Gastrocnemius medialis (tissue), 4 donors: ENCODE measurements at regions not wholly inside any gene's neighbourhood (a gene's known extent, or its start where the extent isn't known, plus 50 kb on each side); places are given as distances from the start of the nearest gene placed in this dataset.

Experiments
- ATAC-seq, 2 donors: fragments of 150-250 bp; one replicate each; pipeline ENCODE4 v1.9.1; 2016
- DNase-seq, 2 donors: peaks; one replicate each; pipeline ENCODE4 v3.0.0-alpha.2; 2019
- H3K27ac ChIP-seq, 4 donors: fragments of 200-600 bp; sonication (generic); 1 replicate in 1 of 4; 2 replicates in 3 of 4; pipeline ENCODE4 v1.5.1; 2016 to 2018; ENCODE audit warnings: mild to moderate bottlenecking in 2 of 4, moderate library complexity in 1 of 4
- H3K27me3 ChIP-seq, 3 donors: fragments of 200-600 bp; sonication (generic) in 2 of 3; 1 replicate in 1 of 3; 2 replicates in 2 of 3; pipeline versions ENCODE4 v1.5.1 to v1.6.0; 2016 to 2019; ENCODE audit warnings: mild to moderate bottlenecking in 1 of 3, moderate library complexity in 1 of 3
- H3K36me3 ChIP-seq, 2 donors: fragments of 200-600 bp; sonication (generic) in 1 of 2; one replicate each; pipeline ENCODE4 v1.5.1; 2017 to 2018
- H3K4me1 ChIP-seq, 2 donors: fragments of 200-600 bp; sonication (generic) in 1 of 2; one replicate each; pipeline ENCODE4 v1.5.1; 2016 to 2017; ENCODE audit warnings: mild to moderate bottlenecking in 2 of 2
- H3K4me3 ChIP-seq, 4 donors: fragments of 200-600 bp; sonication (generic) in 3 of 4; 1 replicate in 1 of 4; 2 replicates in 3 of 4; pipeline ENCODE4 v1.5.1; 2016 to 2019; ENCODE audit warnings: mild to moderate bottlenecking in 2 of 4
- H3K9me3 ChIP-seq, 3 donors: fragments of 200-600 bp; sonication (generic) in 2 of 3; 1 replicate in 1 of 3; 2 replicates in 2 of 3; pipeline ENCODE4 v1.5.1; 2016 to 2019
- POLR2A ChIP-seq, 2 donors: fragments of 450-650 bp; IDR thresholded peaks; one replicate each; pipeline ENCODE4 v1.6.1; 2017; ENCODE audit warnings: antibody characterized with exemption in 2 of 2, mild to moderate bottlenecking in 2 of 2, moderate library complexity in 2 of 2
- in situ Hi-C, 4 donors: fragments of 200-750 bp; cut with MboI; loops; one replicate each; pipeline versions ENCODE4 v1.15.0 to v1.8.0; 2017; ENCODE audit warnings: low sequenced_read_pairs in 4 of 4
- intact Hi-C: fragments of 100-400 bp; cut with DNase I; formaldehyde crosslinking; loops from one replicate; pipeline ENCODE4 v1.15.1; 2023; ENCODE audit warnings: low total_unique reads
- TF ChIP-seq, protein P1 (sequence below), 5 experiments: fragments of 450-650 bp in 3 of 5; fragments of 200-600 bp in 2 of 5; sonication (generic) in 2 of 5; IDR thresholded peaks in 4 of 5; conservative IDR thresholded peaks in 1 of 5; 1 replicate in 4 of 5; 2 replicates in 1 of 5; pipeline ENCODE4 v1.5.1; 2016 to 2019; ENCODE audit warnings: antibody characterized with exemption in 5 of 5, mild to moderate bottlenecking in 3 of 5, moderate library complexity in 3 of 5

DNA sequence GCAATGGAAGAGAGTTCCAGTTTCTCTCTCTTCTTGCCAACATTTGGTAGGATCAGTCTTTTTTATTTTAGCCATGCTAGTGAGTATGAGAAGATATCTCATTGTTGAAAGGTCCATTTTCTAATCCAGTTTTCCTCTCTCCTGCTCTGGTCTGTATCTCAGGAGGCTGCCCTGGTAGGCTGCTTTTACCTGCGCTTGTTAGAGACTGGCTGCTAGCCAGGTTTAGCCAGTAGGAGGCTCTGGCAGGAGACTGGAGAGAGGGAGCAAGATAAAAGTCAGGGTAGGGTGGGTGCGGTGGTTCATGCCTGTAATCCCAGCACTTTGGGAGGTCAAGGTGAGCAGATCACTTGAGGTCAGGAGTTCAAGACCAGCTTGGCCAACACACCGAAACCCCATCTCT is 68.6 kb upstream of the FOXP4 start:
- Histone ChIP-seq H3K36me3 (no peaks in the 10 kb centered on the region), H3K9me3 (no peaks in the 10 kb centered on the region), H3K27ac (no peak overlapping the region), H3K4me1 (no peaks in the 10 kb centered on the region), H3K27me3 (no peaks in the 10 kb centered on the region), H3K4me3 (no peak overlapping the region)
- in situ Hi-C loops: no loop called here
- no peak for TF ChIP-seq POLR2A (IDR thresholded peaks at IDR 0.05)
- TF ChIP-seq, protein P1, sequence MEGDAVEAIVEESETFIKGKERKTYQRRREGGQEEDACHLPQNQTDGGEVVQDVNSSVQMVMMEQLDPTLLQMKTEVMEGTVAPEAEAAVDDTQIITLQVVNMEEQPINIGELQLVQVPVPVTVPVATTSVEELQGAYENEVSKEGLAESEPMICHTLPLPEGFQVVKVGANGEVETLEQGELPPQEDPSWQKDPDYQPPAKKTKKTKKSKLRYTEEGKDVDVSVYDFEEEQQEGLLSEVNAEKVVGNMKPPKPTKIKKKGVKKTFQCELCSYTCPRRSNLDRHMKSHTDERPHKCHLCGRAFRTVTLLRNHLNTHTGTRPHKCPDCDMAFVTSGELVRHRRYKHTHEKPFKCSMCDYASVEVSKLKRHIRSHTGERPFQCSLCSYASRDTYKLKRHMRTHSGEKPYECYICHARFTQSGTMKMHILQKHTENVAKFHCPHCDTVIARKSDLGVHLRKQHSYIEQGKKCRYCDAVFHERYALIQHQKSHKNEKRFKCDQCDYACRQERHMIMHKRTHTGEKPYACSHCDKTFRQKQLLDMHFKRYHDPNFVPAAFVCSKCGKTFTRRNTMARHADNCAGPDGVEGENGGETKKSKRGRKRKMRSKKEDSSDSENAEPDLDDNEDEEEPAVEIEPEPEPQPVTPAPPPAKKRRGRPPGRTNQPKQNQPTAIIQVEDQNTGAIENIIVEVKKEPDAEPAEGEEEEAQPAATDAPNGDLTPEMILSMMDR (IDR thresholded peaks at IDR 0.05 in 4 of 5, conservative IDR thresholded peaks at IDR 0.05 in 1 of 5): no peak
- ATAC-seq (no peak), DNase-seq (no peak)
- intact Hi-C loops: no loop called here

DNA sequence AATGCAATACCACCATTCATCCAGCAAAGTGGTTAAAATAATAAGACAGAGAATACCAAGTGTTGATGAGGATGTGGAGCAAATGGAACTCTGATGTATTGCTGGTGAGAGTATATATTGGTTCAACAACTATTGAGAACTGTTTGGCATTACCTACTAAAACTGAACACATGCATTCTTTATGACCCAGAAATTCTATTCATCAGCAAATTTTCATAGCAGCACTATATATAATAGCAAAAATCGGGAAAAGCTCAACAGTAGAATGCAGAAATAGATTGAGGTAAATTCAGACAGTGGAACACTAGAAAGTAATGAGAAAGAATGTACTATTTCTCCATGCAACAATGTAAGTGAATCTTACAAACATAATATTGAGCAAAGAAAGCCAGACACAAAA is 62.2 kb upstream of the FOXP4 start:
- ATAC-seq (no peak), DNase-seq (no peak)
- H3K4me1 ChIP-seq: no peaks in the 10 kb centered on the region
- in situ Hi-C loops: no loop called here
- peaks cover 0 to 7% (median 0%) of the 10 kb centered on the region in 3 donors for H3K27me3 ChIP-seq
- no peaks in the 10 kb centered on the region for H3K9me3 ChIP-seq
- intact Hi-C loops: no loop called here
- no peaks in the 10 kb centered on the region for H3K36me3 ChIP-seq
- TF ChIP-seq, protein P1 (IDR thresholded peaks at IDR 0.05 in 4 of 5, conservative IDR thresholded peaks at IDR 0.05 in 1 of 5): no peak
- TF ChIP-seq POLR2A (IDR thresholded peaks at IDR 0.05): no peak
- no peak overlapping the region for H3K4me3 ChIP-seq
- H3K27ac ChIP-seq: no peak overlapping the region

DNA sequence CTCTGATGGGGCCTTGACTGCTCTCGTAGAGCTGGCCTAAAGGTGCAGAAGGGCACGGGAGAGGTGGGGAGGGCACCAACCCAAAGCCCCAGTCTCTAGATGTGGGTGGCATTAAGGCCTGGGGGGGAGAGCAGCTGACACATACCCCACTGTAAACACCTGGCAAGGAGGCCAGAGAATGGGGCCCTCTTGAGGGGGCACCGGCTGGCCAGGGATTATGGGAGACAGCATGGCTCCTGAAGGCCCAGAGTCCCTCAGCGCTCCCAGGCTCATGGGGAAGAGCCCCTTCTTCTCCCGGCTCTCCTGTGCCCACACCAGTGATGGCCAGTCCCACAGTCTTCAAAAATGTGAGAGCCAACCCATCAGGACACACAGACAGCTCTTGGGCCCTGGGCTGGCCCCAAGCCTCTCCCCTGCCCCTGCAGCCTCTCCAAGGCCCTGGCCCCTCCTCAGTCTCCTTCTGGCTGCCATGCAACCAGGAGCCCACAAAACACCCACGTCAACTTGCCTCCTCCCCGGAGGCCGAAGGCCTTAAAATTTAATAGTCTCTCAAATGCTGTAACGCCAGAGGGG is 58.2 kb upstream of the FOXP4 start:
- no peak for ATAC-seq
- in situ Hi-C loops: no loop called here
- H3K4me1 ChIP-seq: no peaks in the 10 kb centered on the region
- DNase-seq: no peak
- peaks cover 0 to 7% (median 0%) of the 10 kb centered on the region in 3 donors for H3K27me3 ChIP-seq
- TF ChIP-seq POLR2A (IDR thresholded peaks at IDR 0.05): no peak
- TF ChIP-seq, protein P1 (IDR thresholded peaks at IDR 0.05 in 4 of 5, conservative IDR thresholded peaks at IDR 0.05 in 1 of 5): no peak
- H3K9me3 ChIP-seq: no peaks in the 10 kb centered on the region
- H3K4me3 ChIP-seq: no peak overlapping the region
- H3K27ac ChIP-seq: no peak overlapping the region
- no peaks in the 10 kb centered on the region for H3K36me3 ChIP-seq
- intact Hi-C loops: no loop called here

DNA sequence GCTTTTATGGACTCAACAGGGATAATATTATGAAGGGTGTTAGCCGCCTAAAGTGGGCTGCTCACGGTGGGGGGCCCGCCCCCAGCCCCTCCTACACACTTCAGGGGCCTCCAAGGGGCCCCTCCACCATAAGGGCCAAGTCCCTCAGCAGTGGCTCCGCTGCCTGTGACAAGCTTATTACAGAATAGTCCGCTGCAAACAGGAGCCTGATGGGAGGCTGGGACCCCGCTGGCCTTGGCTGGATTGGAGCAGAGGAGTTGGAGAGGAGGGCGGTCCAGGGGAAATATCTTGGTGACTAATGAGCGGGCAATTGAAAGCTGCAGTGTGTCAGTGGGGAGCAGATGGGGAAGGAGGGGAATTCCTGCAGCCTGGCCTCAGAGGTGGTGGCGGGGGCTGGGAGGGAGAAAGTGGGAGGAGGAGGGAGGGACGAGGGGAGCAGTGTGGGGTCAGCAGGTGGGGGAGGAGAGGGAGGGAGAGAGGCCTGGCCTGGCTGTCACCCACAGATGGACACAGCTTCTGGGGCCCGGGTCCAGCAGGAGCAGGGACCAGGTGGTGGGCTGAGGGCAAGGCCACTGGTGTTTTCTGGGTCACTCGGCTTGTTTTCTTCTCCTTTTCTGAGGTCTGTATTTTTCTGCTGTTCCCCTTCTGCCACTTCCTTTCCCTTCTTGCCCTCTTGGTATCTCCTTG is 57.6 kb upstream of the FOXP4 start:
- ATAC-seq: no peak
- H3K27me3 ChIP-seq: peaks cover 0 to 7% (median 0%) of the 10 kb centered on the region in 3 donors
- H3K36me3 ChIP-seq: no peaks in the 10 kb centered on the region
- no peak for DNase-seq
- intact Hi-C loops (no loop called here), in situ Hi-C loops (no loop called here)
- H3K9me3 ChIP-seq: no peaks in the 10 kb centered on the region
- no peak overlapping the region for H3K27ac ChIP-seq
- TF ChIP-seq POLR2A (IDR thresholded peaks at IDR 0.05): no peak
- TF ChIP-seq, protein P1 (IDR thresholded peaks at IDR 0.05 in 4 of 5, conservative IDR thresholded peaks at IDR 0.05 in 1 of 5): no peak
- no peak overlapping the region for H3K4me3 ChIP-seq
- H3K4me1 ChIP-seq: no peaks in the 10 kb centered on the region
